ENCODE measurements at regions not wholly inside any gene's neighbourhood (a gene's known extent, or its start where the extent isn't known, plus 50 kb on each side); places are given as distances from the start of the nearest gene placed in this dataset.
"Not testable (repeated sequence)": the region's sequence is repeated elsewhere in the genome, so short reads cannot be mapped to it uniquely, and the experiment has no call there.

DNA sequence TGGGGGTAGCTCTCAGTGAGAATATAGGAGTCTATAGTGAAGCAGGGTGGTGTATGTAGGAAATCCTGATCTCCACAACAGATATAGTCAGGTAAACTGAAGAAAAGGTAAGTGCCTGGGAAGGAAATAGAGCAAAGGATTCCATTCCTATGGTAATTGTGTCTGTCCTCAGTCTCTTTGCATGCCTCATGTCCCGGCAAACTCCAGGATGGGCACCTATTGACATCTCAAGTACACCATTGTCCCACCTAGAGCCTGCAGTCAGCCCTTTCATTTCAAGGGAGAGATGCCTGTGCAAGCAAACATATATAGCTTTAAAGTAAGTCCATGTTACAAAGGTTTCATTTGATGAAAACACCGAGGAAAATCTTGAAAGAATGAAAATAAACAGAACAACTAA lies 257.7 kb upstream of the AZI2 start:
- Histone ChIP-seq H3K9me3 (ENCODE audit: control insufficient read depth, low read length) (no peaks in the 10 kb centered on the region), H3K4me1 (ENCODE audit: control insufficient read depth, insufficient read depth, low read length) (no peaks in the 10 kb centered on the region), H3K27ac (ENCODE audit: low read length) (no peak overlapping the region), H3K4me3 (ENCODE audit: low read length) (no peak overlapping the region), H3K27me3 (ENCODE audit: control insufficient read depth, insufficient read depth) (no peaks in the 10 kb centered on the region)
- intact Hi-C loops (cut with DNase I): no loop called here
- ATAC-seq (no peak), DNase-seq (no peak)
- 84% methylated on average over 2 of the region's 2 CpGs for WGBS

DNA sequence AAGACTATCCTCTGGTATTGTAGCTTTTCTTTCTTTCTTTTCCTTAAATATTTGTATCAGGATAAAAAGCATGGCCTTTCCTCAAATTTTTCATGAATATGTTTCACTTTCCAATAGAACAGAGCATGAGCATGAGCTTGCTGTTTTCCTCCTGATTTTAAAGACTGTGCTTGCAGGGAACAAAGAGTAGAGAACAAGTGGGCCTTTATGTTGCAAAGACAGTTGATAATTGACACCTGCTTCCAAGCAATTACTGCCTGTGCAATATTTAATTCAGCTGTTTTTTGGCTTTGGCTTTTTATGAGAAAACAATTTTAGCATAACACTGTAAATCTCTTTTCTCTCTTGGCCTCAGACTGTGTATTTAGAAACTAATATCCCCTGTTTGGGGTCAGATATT lies 263.6 kb upstream of the AZI2 start:
- intact Hi-C loops (cut with DNase I): no loop called here
- H3K27ac ChIP-seq (ENCODE audit: low read length): no peak overlapping the region
- no peak overlapping the region for H3K4me3 ChIP-seq (ENCODE audit: low read length)
- H3K4me1 ChIP-seq (ENCODE audit: control insufficient read depth, insufficient read depth, low read length): no peaks in the 10 kb centered on the region
- no peaks in the 10 kb centered on the region for H3K9me3 ChIP-seq (ENCODE audit: control insufficient read depth, low read length)
- DNase-seq: no peak
- no peaks in the 10 kb centered on the region for H3K27me3 ChIP-seq (ENCODE audit: control insufficient read depth, insufficient read depth)
- ATAC-seq: no peak

DNA sequence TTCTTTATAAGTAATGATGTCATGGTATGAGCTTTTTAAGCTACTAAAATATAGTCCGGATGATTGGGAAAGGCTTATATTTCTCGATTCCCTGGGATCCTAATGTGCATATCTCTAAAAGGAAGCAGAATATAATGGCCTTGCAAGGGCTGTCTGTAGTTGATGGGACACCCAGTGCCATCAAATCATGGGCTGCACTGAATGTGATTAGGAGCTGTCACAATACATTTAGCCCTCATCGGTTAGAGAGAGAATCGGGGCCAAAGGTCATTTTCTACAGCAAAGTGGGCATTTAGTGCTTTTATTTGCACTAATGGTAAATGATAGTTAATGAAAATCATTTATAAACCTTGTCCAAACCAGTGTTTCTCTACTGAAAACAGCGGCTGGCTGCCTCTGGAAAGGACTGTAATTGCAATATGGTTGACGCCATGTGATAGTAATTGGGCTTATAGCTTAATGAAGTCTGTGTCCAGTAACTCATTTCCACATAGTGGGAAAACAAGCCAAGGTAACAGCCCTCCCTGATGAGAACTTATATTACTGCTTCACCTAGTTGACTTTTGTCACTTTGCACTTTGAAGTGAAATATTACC lies 265.0 kb upstream of the AZI2 start:
- intact Hi-C loops (cut with DNase I): no loop called here
- H3K9me3 ChIP-seq (ENCODE audit: control insufficient read depth, low read length): no peaks in the 10 kb centered on the region
- DNase-seq (no peak), ATAC-seq (no peak)
- no peak overlapping the region for H3K27ac ChIP-seq (ENCODE audit: low read length)
- WGBS: 93% methylated on average over 6 of the region's 6 CpGs
- no peak overlapping the region for H3K4me3 ChIP-seq (ENCODE audit: low read length)
- no peaks in the 10 kb centered on the region for H3K4me1 ChIP-seq (ENCODE audit: control insufficient read depth, insufficient read depth, low read length)
- no peaks in the 10 kb centered on the region for H3K27me3 ChIP-seq (ENCODE audit: control insufficient read depth, insufficient read depth)

DNA sequence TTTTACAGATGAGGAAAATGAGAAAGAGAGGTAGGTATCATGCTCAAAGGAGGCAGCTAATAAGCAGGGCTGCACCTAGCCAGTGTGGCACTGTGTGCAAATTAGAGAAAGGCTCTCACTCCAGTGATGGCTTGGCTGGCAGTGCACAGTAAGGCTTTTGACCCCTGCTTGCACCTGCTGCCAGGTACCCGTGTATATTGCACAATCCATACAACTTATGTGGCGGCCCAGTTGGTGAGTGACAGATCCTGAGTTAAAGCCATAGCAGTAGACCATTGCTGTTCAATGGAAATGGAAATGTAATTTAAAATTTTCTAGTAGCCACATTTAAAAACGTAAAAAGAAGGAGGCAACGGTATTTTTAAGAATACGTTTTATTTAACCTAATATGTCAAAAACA lies 266.4 kb upstream of the AZI2 start:
- Histone ChIP-seq H3K4me1 (ENCODE audit: control insufficient read depth, insufficient read depth, low read length) (no peaks in the 10 kb centered on the region), H3K27ac (ENCODE audit: low read length) (no peak overlapping the region), H3K27me3 (ENCODE audit: control insufficient read depth, insufficient read depth) (no peaks in the 10 kb centered on the region), H3K4me3 (ENCODE audit: low read length) (no peak overlapping the region), H3K9me3 (ENCODE audit: control insufficient read depth, low read length) (no peaks in the 10 kb centered on the region)
- DNase-seq (no peak), ATAC-seq (no peak)
- 92% methylated on average over 5 of the region's 5 CpGs for WGBS
- intact Hi-C loops (cut with DNase I): no loop called here

DNA sequence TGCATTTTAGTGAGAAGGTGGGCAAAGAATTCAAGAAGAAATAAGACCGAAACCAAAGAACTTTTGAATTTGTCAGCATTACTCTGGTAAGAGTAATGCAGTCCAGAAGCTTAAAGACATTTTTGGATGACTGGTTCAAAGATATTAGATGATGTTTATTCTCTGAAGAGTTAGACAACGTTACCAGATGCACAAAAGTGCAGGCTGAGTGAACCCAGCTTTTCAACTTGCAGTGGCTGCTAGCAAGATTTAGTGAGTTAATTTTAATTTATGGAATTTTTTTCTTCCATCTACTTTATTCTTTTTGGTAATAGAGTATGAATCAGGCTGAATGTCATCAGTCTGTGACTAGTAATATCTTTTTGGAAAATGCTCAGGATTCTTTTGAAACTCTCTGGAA lies 267.3 kb upstream of the AZI2 start:
- Histone ChIP-seq H3K27me3 (ENCODE audit: control insufficient read depth, insufficient read depth) (no peaks in the 10 kb centered on the region), H3K4me3 (ENCODE audit: low read length) (no peak overlapping the region), H3K27ac (ENCODE audit: low read length) (no peak overlapping the region), H3K4me1 (ENCODE audit: control insufficient read depth, insufficient read depth, low read length) (no peaks in the 10 kb centered on the region), H3K9me3 (ENCODE audit: control insufficient read depth, low read length) (no peaks in the 10 kb centered on the region)
- 60% methylated on average over 2 of the region's 2 CpGs for WGBS
- DNase-seq (no peak), ATAC-seq (no peak)
- intact Hi-C loops (cut with DNase I): no loop called here

DNA sequence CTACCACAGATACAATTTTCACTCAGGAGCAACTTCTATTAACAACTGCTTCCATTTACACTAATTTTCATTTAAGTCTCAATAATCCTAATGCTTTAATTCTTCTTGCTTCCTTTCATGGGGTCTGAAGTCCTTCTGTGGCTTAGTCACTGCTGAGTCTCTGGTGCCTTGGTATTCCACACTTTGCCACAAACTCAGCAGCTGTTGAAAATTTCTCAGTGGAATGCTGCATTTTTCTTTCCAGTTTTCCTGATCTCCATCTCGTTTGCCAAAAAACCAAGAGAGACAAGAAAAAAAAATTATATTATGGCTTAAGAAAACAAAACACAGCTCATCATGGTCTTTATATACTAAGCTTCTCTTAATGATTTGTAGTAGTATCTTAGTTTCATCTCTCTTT lies 269.2 kb upstream of the AZI2 start:
- H3K27me3 ChIP-seq (ENCODE audit: control insufficient read depth, insufficient read depth): no peaks in the 10 kb centered on the region
- intact Hi-C loops (cut with DNase I): no loop called here
- DNase-seq (no peak), ATAC-seq (no peak)
- H3K27ac ChIP-seq (ENCODE audit: low read length): no peak overlapping the region
- H3K4me1 ChIP-seq (ENCODE audit: control insufficient read depth, insufficient read depth, low read length): no peaks in the 10 kb centered on the region
- H3K9me3 ChIP-seq (ENCODE audit: control insufficient read depth, low read length): no peaks in the 10 kb centered on the region
- H3K4me3 ChIP-seq (ENCODE audit: low read length): no peak overlapping the region
- 37% methylated on average over 1 of the region's 1 CpG for WGBS

DNA sequence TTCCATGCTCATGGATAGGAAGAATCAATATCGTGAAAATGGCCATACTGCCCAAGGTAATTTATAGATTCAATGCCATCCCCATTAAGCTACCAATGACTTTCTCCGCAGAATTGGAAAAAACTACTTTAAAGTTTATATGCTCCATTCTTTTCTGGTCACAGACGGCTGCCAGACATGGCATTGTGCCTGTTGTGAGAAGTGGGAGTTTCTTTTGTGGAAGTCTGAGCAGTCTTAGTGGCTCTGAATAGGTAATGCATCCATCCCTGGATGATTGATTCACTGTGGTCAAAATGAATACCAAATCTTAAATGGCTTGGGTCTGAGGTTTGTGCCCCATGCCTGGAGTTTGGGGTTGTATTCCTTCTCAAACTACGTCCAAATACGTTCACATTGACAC lies 274.5 kb upstream of the AZI2 start:
- no peaks in the 10 kb centered on the region for H3K27me3 ChIP-seq (ENCODE audit: control insufficient read depth, insufficient read depth)
- intact Hi-C loops (cut with DNase I): no loop called here
- H3K9me3 ChIP-seq (ENCODE audit: control insufficient read depth, low read length): no peaks in the 10 kb centered on the region
- H3K4me1 ChIP-seq (ENCODE audit: control insufficient read depth, insufficient read depth, low read length): no peaks in the 10 kb centered on the region
- no peak overlapping the region for H3K4me3 ChIP-seq (ENCODE audit: low read length)
- WGBS: 85% methylated on average over 5 of the region's 5 CpGs
- ATAC-seq: no peak
- no peak for DNase-seq
- no peak overlapping the region for H3K27ac ChIP-seq (ENCODE audit: low read length)

DNA sequence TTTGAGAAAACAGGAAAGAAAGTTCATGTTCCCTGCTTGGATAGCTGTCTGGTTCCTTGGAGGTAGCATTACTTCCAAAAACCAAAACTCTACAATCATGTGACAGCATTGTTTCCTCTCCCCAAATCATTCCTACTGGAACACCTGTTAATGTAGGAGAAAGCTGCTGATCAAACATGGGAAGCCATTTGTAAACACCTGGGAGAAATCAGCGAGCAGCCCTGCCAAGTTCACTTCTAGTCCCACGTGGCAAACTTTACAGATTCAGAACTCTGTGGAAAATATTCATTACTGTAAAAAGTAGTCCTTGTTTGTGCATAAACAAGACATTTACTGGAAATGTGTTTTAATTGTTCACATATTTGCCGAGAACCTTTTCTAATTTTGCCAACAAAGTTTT lies 275.5 kb upstream of the AZI2 start:
- intact Hi-C loops (cut with DNase I): no loop called here
- DNase-seq (no peak), ATAC-seq (no peak)
- Histone ChIP-seq H3K27ac (ENCODE audit: low read length) (no peak overlapping the region), H3K4me1 (ENCODE audit: control insufficient read depth, insufficient read depth, low read length) (no peaks in the 10 kb centered on the region), H3K9me3 (ENCODE audit: control insufficient read depth, low read length) (no peaks in the 10 kb centered on the region), H3K4me3 (ENCODE audit: low read length) (no peak overlapping the region), H3K27me3 (ENCODE audit: control insufficient read depth, insufficient read depth) (no peaks in the 10 kb centered on the region)
- WGBS: 79% methylated on average over 3 of the region's 3 CpGs

DNA sequence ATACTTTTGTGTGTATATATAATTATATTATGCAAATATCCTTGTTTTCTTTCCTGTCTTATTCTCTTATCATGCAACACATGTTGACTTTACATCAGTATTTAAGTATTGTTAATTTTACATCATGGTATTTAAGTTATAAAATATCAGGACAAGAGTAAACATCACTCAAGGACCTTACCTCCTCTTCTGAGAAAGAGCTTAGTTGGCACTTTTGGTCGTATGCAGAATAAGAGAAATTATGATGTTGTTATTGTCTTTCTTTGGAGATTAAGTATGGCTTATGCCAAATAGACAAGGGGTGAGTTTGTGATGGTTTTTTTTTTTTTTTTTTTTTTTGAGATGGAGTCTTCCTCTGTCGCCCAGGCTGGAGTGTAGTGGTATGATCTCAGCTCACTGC lies 279.2 kb upstream of the AZI2 start:
- H3K9me3 ChIP-seq (ENCODE audit: control insufficient read depth, low read length); H3K4me3 ChIP-seq (ENCODE audit: low read length); H3K4me1 ChIP-seq (ENCODE audit: control insufficient read depth, insufficient read depth, low read length); intact Hi-C loops (cut with DNase I); ATAC-seq; DNase-seq; H3K27ac ChIP-seq (ENCODE audit: low read length); H3K27me3 ChIP-seq (ENCODE audit: control insufficient read depth, insufficient read depth): not testable (repeated sequence)
- WGBS: 84% methylated on average over 2 of the region's 2 CpGs

DNA sequence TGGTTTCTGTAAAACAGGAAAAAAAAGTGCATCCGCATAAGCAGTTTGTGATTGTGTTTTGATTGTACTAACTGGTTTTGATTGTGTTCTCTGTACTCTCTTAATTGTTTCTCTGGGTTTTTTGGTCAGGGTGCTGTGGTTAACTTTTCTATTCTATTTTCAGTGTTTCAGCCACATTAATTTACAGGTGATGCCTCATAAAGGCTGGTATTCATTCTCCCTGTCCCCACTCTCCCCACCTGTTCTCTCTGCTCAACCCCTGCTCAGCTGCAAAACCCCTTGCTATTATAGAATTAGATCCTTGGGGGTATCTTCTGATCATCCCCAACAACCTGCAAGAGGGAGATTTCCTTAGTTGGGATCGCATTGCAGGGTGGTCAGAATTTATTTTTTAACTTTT lies 285.4 kb upstream of the AZI2 start:
- intact Hi-C loops (cut with DNase I): no loop called here
- 94% methylated on average over 2 of the region's 2 CpGs for WGBS
- no peaks in the 10 kb centered on the region for H3K4me1 ChIP-seq (ENCODE audit: control insufficient read depth, insufficient read depth, low read length)
- no peak overlapping the region for H3K27ac ChIP-seq (ENCODE audit: low read length)
- no peaks in the 10 kb centered on the region for H3K27me3 ChIP-seq (ENCODE audit: control insufficient read depth, insufficient read depth)
- H3K4me3 ChIP-seq (ENCODE audit: low read length): no peak overlapping the region
- ATAC-seq (no peak), DNase-seq (no peak)
- no peaks in the 10 kb centered on the region for H3K9me3 ChIP-seq (ENCODE audit: control insufficient read depth, low read length)

DNA sequence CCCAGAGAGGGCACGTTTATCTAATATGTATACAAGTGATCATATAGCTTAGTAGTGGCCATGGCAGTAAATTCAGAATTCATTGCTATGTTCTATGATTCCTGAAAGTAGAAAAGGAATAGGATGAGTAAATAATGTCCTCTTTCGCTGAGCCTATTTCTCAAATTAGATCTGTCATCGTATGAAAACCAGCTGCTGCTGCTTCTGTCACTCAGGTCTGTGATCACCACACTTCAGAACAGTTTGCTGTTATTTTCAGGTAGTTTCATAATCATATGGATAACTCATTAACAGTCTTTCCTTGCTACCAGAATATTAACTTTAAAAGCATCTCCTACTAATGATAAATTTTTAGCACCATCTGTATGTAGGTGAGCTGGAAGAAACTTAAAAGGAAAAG lies 289.1 kb upstream of the AZI2 start:
- H3K9me3 ChIP-seq (ENCODE audit: control insufficient read depth, low read length): no peaks in the 10 kb centered on the region
- H3K27me3 ChIP-seq (ENCODE audit: control insufficient read depth, insufficient read depth): no peaks in the 10 kb centered on the region
- no peak for DNase-seq
- no peaks in the 10 kb centered on the region for H3K4me1 ChIP-seq (ENCODE audit: control insufficient read depth, insufficient read depth, low read length)
- H3K27ac ChIP-seq (ENCODE audit: low read length): no peak overlapping the region
- no peak for ATAC-seq
- H3K4me3 ChIP-seq (ENCODE audit: low read length): no peak overlapping the region
- intact Hi-C loops (cut with DNase I): no loop called here
- 47% methylated on average over 3 of the region's 3 CpGs for WGBS

DNA sequence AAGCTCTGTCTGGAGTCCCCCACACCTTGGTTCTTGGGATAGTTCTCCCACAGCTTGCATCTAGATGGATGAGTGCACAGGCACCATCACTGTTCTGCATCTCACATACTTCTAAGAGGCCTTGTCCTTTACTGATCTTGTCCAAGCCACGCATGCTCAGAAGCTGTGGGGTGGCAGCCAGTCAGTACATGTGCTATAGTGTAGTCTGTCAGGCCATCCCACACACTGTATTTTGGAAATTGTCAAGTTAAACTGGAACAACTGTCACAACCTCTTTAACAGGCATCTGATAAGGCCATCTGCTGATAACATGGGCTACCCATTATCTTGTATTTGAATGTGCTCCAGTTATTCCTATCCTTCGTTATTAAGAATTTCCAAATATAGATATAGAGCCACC lies 296.5 kb upstream of the AZI2 start:
- Histone ChIP-seq H3K27me3 (ENCODE audit: control insufficient read depth, insufficient read depth) (no peaks in the 10 kb centered on the region), H3K4me1 (ENCODE audit: control insufficient read depth, insufficient read depth, low read length) (no peaks in the 10 kb centered on the region), H3K9me3 (ENCODE audit: control insufficient read depth, low read length) (no peaks in the 10 kb centered on the region), H3K4me3 (ENCODE audit: low read length) (no peak overlapping the region), H3K27ac (ENCODE audit: low read length) (no peak overlapping the region)
- intact Hi-C loops (cut with DNase I): no loop called here
- 68% methylated on average over 2 of the region's 2 CpGs for WGBS
- DNase-seq (no peak), ATAC-seq (no peak)
